H1 (cell line): ENCODE measurements at regions not wholly inside any gene's neighbourhood (a gene's known extent, or its start where the extent isn't known, plus 50 kb on each side); places are given as distances from the start of the nearest gene placed in this dataset.

ENCODE experiments used
- CTCF ChIA-PET: fragments of 300-600 bp; sonication (Branson Sonifier 250); formaldehyde crosslinking; loops from one replicate; lab custom pipeline; 2021; ENCODE audit not compliant: partially characterized antibody; lab: Charles Lee
- POLR2A ChIA-PET: fragments of 300-600 bp; sonication (Branson Sonifier 250); formaldehyde crosslinking; loops from one replicate; lab custom pipeline; 2021; ENCODE audit warnings: inconsistent platforms; ENCODE audit not compliant: partially characterized antibody; lab: Charles Lee
- DNase-seq, 2 experiments: peaks; one replicate each; pipeline versions ENCODE4 v3.0.0 to v3.0.0-alpha.2; 2010 to 2022; ENCODE audit warnings: low spot score in 2 of 2, low read depth in 1 of 2, mixed read lengths in 1 of 2
- FAIRE-seq: peaks from 2 replicates; lab custom pipeline; 2011; peaks lifted over from hg19 to GRCh38; lab: Jason Lieb, UNC
- H2AFZ ChIP-seq: 2 replicates; pipeline ENCODE4 v1.8.1; 2012; ENCODE audit warnings: low read length, inconsistent platforms
- H2AK5ac ChIP-seq: 2 replicates; pipeline ENCODE4 v1.6.1; 2013; ENCODE audit warnings: low read depth, low read length
- H2BK120ac ChIP-seq: replicated peaks from 2 replicates; pipeline ENCODE3; 2013; ENCODE audit warnings: low read depth, low read length, inconsistent platforms
- H2BK12ac ChIP-seq: 2 replicates; pipeline ENCODE4 v1.6.1; 2013; ENCODE audit warnings: low read depth, low read length
- H2BK15ac ChIP-seq: 2 replicates; pipeline ENCODE4 v1.6.1; 2013; ENCODE audit warnings: low read length
- H2BK20ac ChIP-seq: 2 replicates; pipeline ENCODE4 v1.6.1; 2013; ENCODE audit warnings: low read length
- H2BK5ac ChIP-seq: 2 replicates; pipeline ENCODE4 v1.6.1; 2013; ENCODE audit warnings: low read depth, low read length
- H3K14ac ChIP-seq: 2 replicates; pipeline ENCODE4 v1.6.1; 2013; ENCODE audit warnings: inconsistent platforms; ENCODE audit not compliant: insufficient read length
- H3K18ac ChIP-seq: 2 replicates; pipeline ENCODE4 v1.6.1; 2013; ENCODE audit warnings: low read length; ENCODE audit errors: extremely low read depth
- H3K23ac ChIP-seq: 2 replicates; pipeline ENCODE4 v1.6.1; 2013; ENCODE audit warnings: inconsistent platforms; ENCODE audit not compliant: insufficient read length
- H3K23me2 ChIP-seq: 2 replicates; pipeline ENCODE4 v1.6.1; 2013; ENCODE audit warnings: low read depth, low read length
- H3K27ac ChIP-seq: 2 replicates; pipeline ENCODE4 v1.6.1; 2011; ENCODE audit warnings: low read depth, low read length, inconsistent platforms
- H3K27me3 ChIP-seq, 4 experiments: replicated peaks in 1 of 4; 1 replicate in 1 of 4; 2 replicates in 3 of 4; pipeline versions ENCODE4 v1.6.1 to v1.8.1; 2011 to 2013; ENCODE audit warnings: low read length in 3 of 4, mild to moderate bottlenecking in 3 of 4, inconsistent platforms in 2 of 4, mixed read lengths in 2 of 4, moderate library complexity in 1 of 4; ENCODE audit not compliant: control insufficient read depth in 3 of 4, insufficient read depth in 3 of 4; ENCODE audit errors: extremely low read depth in 1 of 4
- H3K36me3 ChIP-seq, 4 experiments: 2 replicates each; pipeline versions ENCODE4 v1.6.1 to v1.8.1; 2011 to 2013; ENCODE audit warnings: mild to moderate bottlenecking in 4 of 4, low read length in 3 of 4, moderate library complexity in 2 of 4, control low read depth in 1 of 4, inconsistent platforms in 1 of 4; ENCODE audit not compliant: insufficient read depth in 4 of 4, control insufficient read depth in 2 of 4
- H3K4ac ChIP-seq: replicated peaks from 2 replicates; pipeline ENCODE3; 2013; ENCODE audit warnings: low read length, low read depth, mixed read lengths, inconsistent platforms; ENCODE audit not compliant: insufficient read length
- H3K4me1 ChIP-seq, 4 experiments: replicated peaks in 1 of 4; 1 replicate in 1 of 4; 2 replicates in 3 of 4; pipeline versions ENCODE4 v1.6.1 to v1.8.1; 2011 to 2013; ENCODE audit warnings: low read length in 3 of 4, inconsistent platforms in 2 of 4, mixed read lengths in 1 of 4; ENCODE audit not compliant: insufficient read depth in 4 of 4, control insufficient read depth in 3 of 4
- H3K4me2 ChIP-seq, 2 experiments: 2 replicates each; pipeline versions ENCODE4 v1.6.1 to v1.8.1; 2011 to 2013; ENCODE audit warnings: low read depth in 2 of 2, low read length in 2 of 2, control low read depth in 1 of 2, inconsistent platforms in 1 of 2, mild to moderate bottlenecking in 1 of 2; ENCODE audit not compliant: insufficient read depth in 1 of 2
- H3K4me3 ChIP-seq, 4 experiments: fragments of 200-600, 300-600 bp in 1 of 4; sonication (generic), shearing (Covaris generic), sonication (Bioruptor Twin) in 1 of 4; 2 replicates each; pipeline versions ENCODE4 v1.5.1 to v1.8.1; 2011 to 2016; ENCODE audit warnings: low read length in 4 of 4, low read depth in 3 of 4, control low read depth in 2 of 4, inconsistent platforms in 2 of 4, mild to moderate bottlenecking in 2 of 4, mixed read lengths in 1 of 4, moderate library complexity in 1 of 4; ENCODE audit not compliant: insufficient read depth in 2 of 4; ENCODE audit errors: extremely low read depth in 1 of 4
- H3K56ac ChIP-seq: replicated peaks from 2 replicates; pipeline ENCODE3; 2013; ENCODE audit warnings: low read depth, mild to moderate bottlenecking, mixed read lengths, low read length, inconsistent platforms; ENCODE audit not compliant: insufficient read length
- H3K79me1 ChIP-seq: 2 replicates; pipeline ENCODE4 v1.6.1; 2013; ENCODE audit warnings: low read depth, low read length, control low read depth
- H3K79me2 ChIP-seq, 2 experiments: 2 replicates each; pipeline versions ENCODE4 v1.6.1 to v1.8.1; 2012 to 2013; ENCODE audit warnings: low read length in 2 of 2, mild to moderate bottlenecking in 2 of 2, inconsistent platforms in 1 of 2; ENCODE audit not compliant: insufficient read depth in 2 of 2, control insufficient read depth in 1 of 2
- H3K9ac ChIP-seq, 4 experiments: replicated peaks in 1 of 4; 1 replicate in 1 of 4; 2 replicates in 3 of 4; pipeline versions ENCODE4 v1.6.1 to v1.8.1; 2011 to 2013; ENCODE audit warnings: low read depth in 3 of 4, low read length in 3 of 4, control low read depth in 2 of 4, mild to moderate bottlenecking in 2 of 4, moderate library complexity in 2 of 4, inconsistent platforms in 1 of 4; ENCODE audit errors: extremely low read depth in 1 of 4
- H3K9me3 ChIP-seq, 2 experiments: 2 replicates each; pipeline versions ENCODE4 v1.6.1 to v1.8.1; 2012 to 2013; ENCODE audit warnings: mild to moderate bottlenecking in 2 of 2, moderate library complexity in 2 of 2, control low read depth in 1 of 2, inconsistent platforms in 1 of 2, low read depth in 1 of 2, low read length in 1 of 2, mixed read lengths in 1 of 2; ENCODE audit not compliant: insufficient read depth in 2 of 2
- H4K20me1 ChIP-seq, 2 experiments: replicated peaks in 1 of 2; 2 replicates each; pipeline versions ENCODE3 to v1.8.1; 2011 to 2013; ENCODE audit warnings: inconsistent platforms in 2 of 2, low read length in 2 of 2, mild to moderate bottlenecking in 1 of 2; ENCODE audit not compliant: insufficient read depth in 2 of 2, control insufficient read depth in 1 of 2
- H4K5ac ChIP-seq: 2 replicates; pipeline ENCODE4 v1.6.1; 2013; ENCODE audit warnings: low read length, low read depth, mixed read lengths, inconsistent platforms; ENCODE audit not compliant: insufficient read length
- H4K8ac ChIP-seq: 2 replicates; pipeline ENCODE4 v1.8.0; 2013; ENCODE audit warnings: mild to moderate bottlenecking, moderate library complexity, low read length, inconsistent platforms; ENCODE audit not compliant: insufficient read depth; ENCODE audit errors: extremely low read depth
- H4K91ac ChIP-seq: replicated peaks from 2 replicates; pipeline ENCODE3; 2013; ENCODE audit warnings: low read length, mixed read lengths, inconsistent platforms; ENCODE audit not compliant: insufficient read length
- BACH1 ChIP-seq: IDR thresholded peaks from 2 replicates; pipeline ENCODE4 v1.6.1; 2012; ENCODE audit warnings: low read length, improper control_type of control experiment
- BCL11A ChIP-seq, 2 experiments: IDR thresholded peaks; one replicate each; pipeline ENCODE4 v1.6.1; 2011; ENCODE audit warnings: low read depth in 2 of 2, low read length in 2 of 2, mild to moderate bottlenecking in 2 of 2
- BRCA1 ChIP-seq: IDR thresholded peaks from 2 replicates; pipeline ENCODE4 v1.6.1; 2012; ENCODE audit warnings: low read depth, low read length, improper control_type of control experiment
- CBX5 ChIP-seq: fragments of 300-800, 300-1000 bp; sonication (generic); IDR thresholded peaks from 2 replicates; pipeline ENCODE4 v1.7.1; 2016; ENCODE audit warnings: antibody characterized with exemption, low read length, low read depth
- CEBPB ChIP-seq: IDR thresholded peaks from 2 replicates; pipeline ENCODE4 v1.6.1; 2012; ENCODE audit warnings: low read depth, low read length
- CHD1 ChIP-seq: IDR thresholded peaks from 2 replicates; pipeline ENCODE4 v1.6.1; 2012; ENCODE audit warnings: low read depth, low read length, improper control_type of control experiment
- EGR1 ChIP-seq: IDR thresholded peaks from 2 replicates; pipeline ENCODE4 v1.6.1; 2011; ENCODE audit warnings: low read depth, low read length, borderline replicate concordance
- JUND ChIP-seq: IDR thresholded peaks from 2 replicates; pipeline ENCODE4 v1.6.1; 2011; ENCODE audit warnings: mild to moderate bottlenecking, improper control_type of control experiment, low read length
- PHF8 ChIP-seq: fragments of 200-600 bp; sonication (generic); conservative IDR thresholded peaks from 2 replicates; pipeline ENCODE4 v1.7.1; 2012; ENCODE audit warnings: low read depth, mild to moderate bottlenecking, inconsistent platforms, low read length, moderate library complexity
- POLR2A ChIP-seq, 2 experiments: IDR thresholded peaks; 1 replicate in 1 of 2; 2 replicates in 1 of 2; pipeline ENCODE4 v1.6.1; 2011; ENCODE audit warnings: low read depth in 2 of 2, low read length in 2 of 2, mild to moderate bottlenecking in 2 of 2; ENCODE audit errors: control extremely low read depth in 1 of 2
- RFX5 ChIP-seq: IDR thresholded peaks from 2 replicates; pipeline ENCODE4 v1.6.1; 2011; ENCODE audit warnings: low read depth, low read length, improper control_type of control experiment, borderline replicate concordance
- RXRA ChIP-seq: IDR thresholded peaks from 2 replicates; pipeline ENCODE4 v1.6.1; 2011; ENCODE audit warnings: low read depth, mild to moderate bottlenecking, low read length, moderate library complexity; ENCODE audit not compliant: insufficient read depth
- TAF7 ChIP-seq: optimal IDR thresholded peaks from 2 replicates; pipeline ENCODE3; 2011; ENCODE audit warnings: low read depth, mild to moderate bottlenecking, inconsistent platforms, low read length, moderate library complexity, borderline replicate concordance
- TCF12 ChIP-seq: IDR thresholded peaks from 2 replicates; pipeline ENCODE4 v1.6.1; 2011; ENCODE audit warnings: low read depth, mild to moderate bottlenecking, low read length
- WGBS, 2 experiments: shearing (Covaris generic) in 1 of 2; methylation state at CpG; one replicate each; pipeline versions ENCODE4 v1.1.6 to v1.1.7; 2013 to 2015; ENCODE audit warnings: low lambda C conversion rate in 2 of 2, mixed read lengths in 2 of 2, inconsistent platforms in 1 of 2, low coverage in 1 of 2, missing lambda C conversion rate in 1 of 2; ENCODE audit not compliant: insufficient replicate concordance in 2 of 2, insufficient coverage in 1 of 2, insufficient read length in 1 of 2; ENCODE audit errors: extremely low coverage in 1 of 2, missing lambda C conversion rate in 1 of 2; 5-methylcytosine and 5-hydroxymethylcytosine counted together
- TF ChIP-seq, protein P1 (sequence below): IDR thresholded peaks from 2 replicates; pipeline ENCODE4 v1.6.1; 2012; ENCODE audit warnings: low read length, inconsistent platforms

DNA sequence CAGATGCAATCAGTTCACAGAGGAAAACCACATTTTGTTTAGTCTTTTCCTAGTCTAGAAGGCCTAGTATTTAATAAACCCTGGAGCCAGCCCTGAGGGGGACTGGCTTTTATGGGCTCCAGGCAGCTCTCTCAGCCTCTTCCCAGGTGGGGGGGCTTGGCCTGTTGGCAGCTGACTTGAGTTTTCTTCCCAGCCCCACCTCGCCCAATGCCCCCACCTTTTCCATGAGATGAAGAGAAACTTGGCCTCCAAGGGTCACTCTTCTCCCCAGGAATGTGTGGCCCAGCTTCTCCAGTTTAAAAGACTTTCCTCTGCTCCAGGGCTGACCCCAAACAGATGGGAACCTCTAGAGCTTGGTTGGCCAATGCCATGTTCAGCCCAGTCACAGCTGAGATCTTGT, 196.1 kb downstream of the BMP7 start:
- H4K20me1 ChIP-seq: no peaks in the 10 kb centered on the region
- H4K8ac ChIP-seq: no peak overlapping the region
- H4K5ac ChIP-seq: no peak overlapping the region
- H2BK20ac ChIP-seq: no peak overlapping the region
- H2BK12ac ChIP-seq: peak overlapping the region; percentile 63
- no peak for FAIRE-seq
- H2BK5ac ChIP-seq: no peak overlapping the region
- POLR2A ChIA-PET: no interaction called here
- H3K79me2 ChIP-seq: no peaks in the 10 kb centered on the region
- H3K4me3 ChIP-seq: no peak overlapping the region
- 78% methylated on average over 1 of the region's 1 CpG; no CpG with 5 or more reads in 1 of the 2 experiments for WGBS, 2 experiments
- H3K23me2 ChIP-seq: peaks cover 3% of the 10 kb centered on the region
- no peaks in the 10 kb centered on the region for H3K36me3 ChIP-seq
- no peak overlapping the region for H3K56ac ChIP-seq
- peaks cover 4 to 27% (median 19%) of the 10 kb centered on the region in 4 experiments for H3K27me3 ChIP-seq
- no peak overlapping the region for H2BK120ac ChIP-seq
- no peak overlapping the region; a peak in 1 of 4 replicates for H3K4me2 ChIP-seq
- H3K14ac ChIP-seq: no peak overlapping the region
- TF ChIP-seq JUND (no peak), TAF7 (no peak), BACH1 (no peak), BRCA1 (no peak), POLR2A (IDR thresholded peaks at IDR 0.05; ENCODE audit: control extremely low read depth in 1 of 2, low read depth in 2 of 2, low read length in 2 of 2) (no peak), CBX5 (no peak), BCL11A (IDR thresholded peaks at IDR 0.05; ENCODE audit: low read depth in 2 of 2, low read length in 2 of 2) (no peak), EGR1 (no peak), CHD1 (no peak), RFX5 (no peak), RXRA (no peak), TCF12 (no peak), PHF8 (no peak), CEBPB (no peak)
- TF ChIP-seq, protein P1, sequence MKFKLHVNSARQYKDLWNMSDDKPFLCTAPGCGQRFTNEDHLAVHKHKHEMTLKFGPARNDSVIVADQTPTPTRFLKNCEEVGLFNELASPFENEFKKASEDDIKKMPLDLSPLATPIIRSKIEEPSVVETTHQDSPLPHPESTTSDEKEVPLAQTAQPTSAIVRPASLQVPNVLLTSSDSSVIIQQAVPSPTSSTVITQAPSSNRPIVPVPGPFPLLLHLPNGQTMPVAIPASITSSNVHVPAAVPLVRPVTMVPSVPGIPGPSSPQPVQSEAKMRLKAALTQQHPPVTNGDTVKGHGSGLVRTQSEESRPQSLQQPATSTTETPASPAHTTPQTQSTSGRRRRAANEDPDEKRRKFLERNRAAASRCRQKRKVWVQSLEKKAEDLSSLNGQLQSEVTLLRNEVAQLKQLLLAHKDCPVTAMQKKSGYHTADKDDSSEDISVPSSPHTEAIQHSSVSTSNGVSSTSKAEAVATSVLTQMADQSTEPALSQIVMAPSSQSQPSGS: no peak
- TF ChIP-seq, all 59 proteins: peak for 0
- no peak overlapping the region for H3K23ac ChIP-seq
- no peak for DNase-seq
- peaks cover 4 to 18% (median 9%) of the 10 kb centered on the region in 4 experiments for H3K4me1 ChIP-seq
- H2AK5ac ChIP-seq: 0 out of 2 replicates have a peak overlapping the region, but pooled peaks have one; percentile 70
- CTCF ChIA-PET: interaction anchor here (1.6 to 4.3 kb wide), 6 partner anchors 9 to 158 kb away, joined by 3 to 24 read pairs (median 10); no protein-coding TSS in a partner anchor
- H3K27ac ChIP-seq: no peak overlapping the region
- no peak overlapping the region for H3K9ac ChIP-seq
- H3K79me1 ChIP-seq: no peaks in the 10 kb centered on the region
- H4K91ac ChIP-seq: no peak overlapping the region
- no peaks in the 10 kb centered on the region for H3K9me3 ChIP-seq
- no peak overlapping the region for H3K4ac ChIP-seq
- H2BK15ac ChIP-seq: no peak overlapping the region
- H3K18ac ChIP-seq: no peak overlapping the region
- no peak overlapping the region for H2AFZ ChIP-seq
